Peyer's patch (tissue), 4 donors: ENCODE measurements at regions not wholly inside any gene's neighbourhood (a gene's known extent, or its start where the extent isn't known, plus 50 kb on each side); places are given as distances from the start of the nearest gene placed in this dataset.

ENCODE experiments used
- POLR2A ChIP-seq, 2 donors: fragments of 450-650 bp; IDR thresholded peaks; one replicate each; pipeline ENCODE4 v1.5.1; 2017; ENCODE audit warnings: antibody characterized with exemption in 2 of 2, mild to moderate bottlenecking in 2 of 2, moderate library complexity in 2 of 2
- TF ChIP-seq, protein P1 (sequence below), 6 experiments: fragments of 450-650 bp in 4 of 6; fragments of 200-600 bp in 2 of 6; sonication (generic) in 1 of 6; IDR thresholded peaks; one replicate each; pipeline ENCODE4 v1.5.1; 2017 to 2019; ENCODE audit warnings: antibody characterized with exemption in 6 of 6, mild to moderate bottlenecking in 3 of 6, moderate library complexity in 1 of 6

- TF ChIP-seq, protein P1, sequence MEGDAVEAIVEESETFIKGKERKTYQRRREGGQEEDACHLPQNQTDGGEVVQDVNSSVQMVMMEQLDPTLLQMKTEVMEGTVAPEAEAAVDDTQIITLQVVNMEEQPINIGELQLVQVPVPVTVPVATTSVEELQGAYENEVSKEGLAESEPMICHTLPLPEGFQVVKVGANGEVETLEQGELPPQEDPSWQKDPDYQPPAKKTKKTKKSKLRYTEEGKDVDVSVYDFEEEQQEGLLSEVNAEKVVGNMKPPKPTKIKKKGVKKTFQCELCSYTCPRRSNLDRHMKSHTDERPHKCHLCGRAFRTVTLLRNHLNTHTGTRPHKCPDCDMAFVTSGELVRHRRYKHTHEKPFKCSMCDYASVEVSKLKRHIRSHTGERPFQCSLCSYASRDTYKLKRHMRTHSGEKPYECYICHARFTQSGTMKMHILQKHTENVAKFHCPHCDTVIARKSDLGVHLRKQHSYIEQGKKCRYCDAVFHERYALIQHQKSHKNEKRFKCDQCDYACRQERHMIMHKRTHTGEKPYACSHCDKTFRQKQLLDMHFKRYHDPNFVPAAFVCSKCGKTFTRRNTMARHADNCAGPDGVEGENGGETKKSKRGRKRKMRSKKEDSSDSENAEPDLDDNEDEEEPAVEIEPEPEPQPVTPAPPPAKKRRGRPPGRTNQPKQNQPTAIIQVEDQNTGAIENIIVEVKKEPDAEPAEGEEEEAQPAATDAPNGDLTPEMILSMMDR (IDR thresholded peaks at IDR 0.05) = no peak
- TF ChIP-seq POLR2A (IDR thresholded peaks at IDR 0.05) = no peak
Observed at GRCh38 chr1:10895621-10896020, 99.2 kb upstream of the CASZ1 start.
